HUDEP-2 (cell line): ENCODE measurements at regions not wholly inside any gene's neighbourhood (a gene's known extent, or its start where the extent isn't known, plus 50 kb on each side); places are given as distances from the start of the nearest gene placed in this dataset.
A peak's percentile ranks its signal among the peaks of the same experiment; 100 is the strongest.

ENCODE experiments used
- DNase-seq, 76 experiments: peaks; one replicate each; lab custom pipeline; 2025; ENCODE audit not compliant: unreplicated experiment in 76 of 76; lab: John Stamatoyannopoulos, UW

DNA sequence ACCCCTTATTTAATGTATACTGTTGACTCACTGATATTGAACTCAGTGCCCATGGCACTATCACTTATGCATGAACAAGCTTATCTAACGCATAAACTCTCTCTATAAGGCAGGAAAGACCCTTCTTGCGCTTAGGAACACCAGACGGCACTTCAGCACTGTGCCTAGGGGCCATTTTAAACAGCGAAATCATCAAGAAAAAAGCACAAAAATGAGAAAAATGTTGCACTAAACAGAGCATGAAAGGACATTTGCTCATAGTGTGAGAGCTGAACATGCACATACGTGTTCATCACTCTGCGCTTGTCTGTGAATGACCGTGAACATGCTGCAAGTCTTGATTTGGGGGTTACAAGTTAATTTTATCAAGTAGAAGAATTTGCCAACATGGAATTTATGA lies 109.6 kb downstream of the WDR11 start:
- no peak for DNase-seq

DNA sequence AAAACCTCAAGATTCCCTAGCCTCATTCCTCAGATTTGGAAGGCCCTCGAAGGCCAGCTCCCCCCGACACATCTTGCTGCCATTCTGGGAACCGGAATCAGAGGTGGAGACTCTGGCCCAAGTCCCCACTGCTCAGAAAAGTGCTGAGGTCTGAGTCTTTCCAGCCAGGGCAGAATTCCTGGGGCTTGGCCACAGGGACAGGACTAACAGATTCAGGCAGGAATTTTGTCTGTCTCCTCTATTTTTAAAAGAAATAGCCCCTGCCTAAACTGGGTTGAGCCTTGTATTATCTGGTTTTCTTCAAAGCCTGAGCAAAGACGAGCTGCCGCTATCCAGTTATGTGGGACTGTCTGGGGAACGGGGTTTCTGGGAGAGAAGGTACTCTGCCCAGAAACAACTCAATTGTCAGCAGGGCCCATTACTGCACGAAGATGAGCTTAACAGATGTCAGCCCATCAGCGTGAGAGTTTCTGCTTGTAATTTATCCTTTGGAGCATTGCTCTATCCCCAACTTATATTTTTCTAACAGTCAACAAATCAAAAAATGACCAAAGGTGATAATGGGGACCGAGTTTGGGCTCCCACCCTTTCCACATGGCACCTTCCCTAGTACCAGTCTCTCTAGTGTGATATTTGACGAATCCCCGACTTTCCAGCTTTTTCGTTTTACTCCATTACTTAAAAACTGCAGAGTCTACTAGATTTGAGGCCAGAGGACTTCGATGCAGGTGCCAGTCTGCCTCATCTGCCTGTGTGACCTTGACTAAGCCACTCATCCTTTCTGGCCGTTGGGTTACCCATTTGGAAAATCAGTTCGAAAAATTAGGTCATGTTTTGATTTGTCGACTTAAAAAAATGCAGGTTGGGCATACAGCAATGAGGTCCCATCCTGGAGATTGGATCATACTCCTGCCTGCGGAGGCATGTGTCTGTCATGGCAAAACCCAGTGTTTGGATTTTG lies 110.9 kb downstream of the WDR11 start:
- no peak for DNase-seq

DNA sequence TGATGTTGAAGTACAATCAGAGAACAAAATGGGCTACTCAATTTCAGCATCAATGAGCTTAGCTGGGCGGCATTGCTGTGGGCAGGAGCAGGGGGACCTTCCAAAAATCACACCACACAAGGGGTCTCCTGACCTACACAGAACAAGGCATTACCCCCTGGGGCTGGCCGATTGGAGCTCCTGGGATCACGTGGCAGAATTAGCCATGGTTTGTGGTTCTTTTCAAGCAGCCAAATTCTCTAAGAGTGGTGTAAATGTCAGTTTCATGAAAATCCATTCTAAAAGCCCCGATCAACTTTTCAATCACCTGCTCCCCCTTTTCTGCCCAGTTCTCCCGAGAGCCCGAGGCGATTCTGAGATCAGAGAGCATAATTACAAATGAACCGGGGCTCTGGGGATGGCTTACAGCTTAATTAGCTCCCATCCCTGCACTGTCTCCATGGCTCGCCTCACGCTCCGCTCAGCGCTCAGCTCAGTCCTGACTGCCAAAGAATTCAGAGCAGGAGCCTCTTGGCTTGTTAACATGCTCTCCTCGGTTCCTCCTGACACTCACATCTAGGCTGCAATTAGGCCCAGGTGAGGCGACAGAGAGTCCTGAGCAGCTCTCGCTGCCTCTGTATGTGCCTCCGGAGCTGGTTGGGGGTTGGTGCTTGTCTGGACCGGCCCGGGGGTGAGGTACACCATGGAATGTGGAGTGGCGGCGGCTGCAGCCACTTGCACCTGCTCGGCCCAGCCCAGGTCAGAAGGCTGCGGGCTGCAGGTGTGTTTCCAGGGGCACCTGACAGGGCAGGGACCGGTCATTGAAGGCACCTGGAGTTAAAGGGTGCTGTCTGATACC lies 111.8 kb downstream of the WDR11 start:
- no peak for DNase-seq

GRCh38 chr10:120963594-120964220 lies 112.5 kb downstream of the WDR11 start:
- DNase-seq = no peak

GRCh38 chr10:120966657-120967045 lies 115.5 kb downstream of the WDR11 start:
- DNase-seq = no peak

- DNase-seq = no peak
Measured at GRCh38 chr10:120969219-120969645, 118.1 kb downstream of the WDR11 start.

GRCh38 chr10:120970595-120971529 lies 119.7 kb downstream of the WDR11 start:
- DNase-seq = no peak

- DNase-seq = no peak
Measured at GRCh38 chr10:120971671-120972070, 120.5 kb downstream of the WDR11 start.

- DNase-seq = no peak
Measured at GRCh38 chr10:120972259-120972658, 121.1 kb downstream of the WDR11 start.

DNA sequence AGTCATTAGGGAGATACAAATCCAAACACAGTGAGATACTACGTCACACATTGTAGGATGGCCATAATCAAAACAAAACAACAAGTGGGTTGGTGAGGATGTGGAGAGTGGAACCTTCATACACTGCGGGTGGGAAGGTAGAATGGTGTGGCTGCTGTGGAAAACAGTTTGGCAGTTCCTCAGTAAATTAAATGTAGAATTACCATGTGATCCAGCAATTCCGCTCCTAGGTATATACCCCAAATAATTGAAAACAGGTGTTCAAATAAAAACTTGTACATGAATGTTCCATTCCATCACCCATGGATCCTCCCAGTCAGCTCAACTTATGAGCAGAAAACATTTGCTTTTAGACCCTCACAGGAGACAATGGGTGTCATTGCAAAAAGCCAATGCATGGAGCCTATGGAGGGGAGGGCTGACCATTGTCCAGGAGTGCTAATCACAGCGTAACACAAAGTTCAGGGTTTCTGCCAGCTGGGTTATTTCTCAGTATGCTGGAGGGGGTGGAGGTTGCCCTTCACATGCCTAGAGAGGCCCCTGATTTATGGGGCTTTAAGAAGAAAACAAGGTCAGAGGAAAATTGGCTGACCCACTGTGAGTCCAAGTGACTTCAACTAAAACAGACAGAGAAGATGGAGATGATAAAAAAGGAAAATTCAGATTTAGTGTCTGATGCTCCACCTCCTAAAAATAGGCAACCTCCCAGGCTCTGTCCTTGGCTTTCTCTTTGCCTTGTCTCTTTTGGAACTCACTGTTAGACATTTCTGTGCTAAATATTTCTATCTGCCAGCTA lies 124.1 kb downstream of the WDR11 start:
- no peak for DNase-seq

GRCh38 chr10:120975868-120976225 lies 124.7 kb downstream of the WDR11 start:
- DNase-seq = no peak

DNA sequence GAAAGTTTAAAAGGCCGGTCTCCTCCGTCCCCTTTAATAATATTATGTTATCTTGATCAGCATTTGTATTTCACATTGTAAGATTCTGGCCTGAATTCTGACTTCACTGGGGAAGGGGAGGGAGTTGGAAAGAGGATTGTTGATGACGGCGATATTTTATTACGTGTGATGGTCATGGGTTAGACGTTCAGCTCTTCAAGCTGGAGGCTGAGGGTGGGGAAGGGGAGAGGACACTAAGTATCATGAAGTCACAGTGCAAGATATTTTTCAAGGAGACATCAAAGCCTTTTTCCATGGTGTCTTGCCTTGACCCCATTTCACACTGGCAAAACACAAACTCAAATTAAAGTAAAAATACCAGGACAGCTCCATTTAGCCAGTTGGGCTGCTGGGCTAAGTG lies 126.7 kb downstream of the WDR11 start:
- no peak for DNase-seq

GRCh38 chr10:120978589-120979252 lies 127.6 kb downstream of the WDR11 start:
- no peak for DNase-seq

- peak in 2 of 76 experiments; percentile 3 to 6 for DNase-seq
Measured at GRCh38 chr10:120979435-120980278, 128.5 kb downstream of the WDR11 start.

- DNase-seq = no peak
Measured at GRCh38 chr10:120980279-120981255, 129.4 kb downstream of the WDR11 start.

DNA sequence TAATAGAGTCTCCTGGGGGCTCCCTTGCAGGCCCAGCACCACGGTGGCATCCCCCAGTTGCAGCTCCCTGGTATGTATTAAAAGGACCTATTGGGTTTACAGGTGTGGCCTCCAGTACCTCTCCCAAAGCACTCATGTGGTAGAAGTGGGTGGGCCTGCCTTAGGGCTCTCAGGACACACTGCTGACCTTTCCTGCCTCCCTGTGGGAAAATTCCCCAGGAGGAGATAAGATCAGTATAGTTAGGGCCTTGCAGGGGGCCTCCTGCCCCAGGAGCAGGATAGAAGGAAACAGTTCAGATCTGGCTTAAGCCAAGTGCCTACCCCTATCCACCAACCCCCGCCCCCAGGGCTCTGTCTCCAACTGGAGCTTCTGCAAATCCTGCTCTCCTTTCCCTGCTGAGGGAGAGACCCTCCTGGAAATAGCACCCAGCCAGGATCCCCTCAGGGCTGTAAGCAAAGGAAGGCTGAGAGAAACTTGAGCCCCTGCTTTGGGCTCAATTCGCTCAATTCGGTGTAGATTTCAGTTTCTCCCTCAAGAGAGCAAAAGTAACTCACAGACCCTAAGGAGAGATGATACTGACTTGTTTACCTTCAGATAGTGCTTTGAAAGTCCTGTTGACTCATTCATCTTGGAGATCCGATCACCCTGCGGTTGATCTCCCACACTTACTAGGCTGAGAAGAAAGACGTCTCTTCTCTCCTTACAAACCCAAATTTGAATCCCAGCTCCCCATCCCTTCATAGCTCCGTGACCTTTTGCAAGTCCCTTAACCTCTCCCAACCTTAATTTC lies 130.6 kb downstream of the WDR11 start:
- DNase-seq = no peak
